Gastroesophageal sphincter (tissue), 4 donors: ENCODE measurements at regions not wholly inside any gene's neighbourhood (a gene's known extent, or its start where the extent isn't known, plus 50 kb on each side); places are given as distances from the start of the nearest gene placed in this dataset.

Experiments
- ATAC-seq: fragments of 150-250 bp; one replicate; pipeline ENCODE4 v1.9.1; 2016; ENCODE audit warnings: mild to moderate bottlenecking, moderate library complexity
- H3K27ac ChIP-seq, 4 donors: fragments of 200-600 bp; sonication (generic) in 3 of 4; 1 replicate in 3 of 4; 2 replicates in 1 of 4; pipeline ENCODE4 v1.5.1; 2016 to 2019
- H3K27me3 ChIP-seq: fragments of 200-600 bp; sonication (generic); one replicate; pipeline ENCODE4 v1.5.1; 2019
- H3K36me3 ChIP-seq, 2 donors: fragments of 200-600 bp; sonication (generic); one replicate each; pipeline ENCODE4 v1.5.1; 2019; ENCODE audit warnings: control low read depth in 1 of 2
- H3K4me1 ChIP-seq, 3 donors: fragments of 200-600 bp; sonication (generic); 1 replicate in 2 of 3; 2 replicates in 1 of 3; pipeline ENCODE4 v1.5.1; 2016 to 2019; ENCODE audit warnings: control low read depth in 2 of 3
- H3K4me3 ChIP-seq, 2 donors: fragments of 200-600 bp; sonication (generic); one replicate each; pipeline ENCODE4 v1.5.1; 2019; ENCODE audit warnings: mild to moderate bottlenecking in 1 of 2, moderate library complexity in 1 of 2
- H3K9me3 ChIP-seq, 3 donors: fragments of 200-600 bp; sonication (generic); one replicate each; pipeline ENCODE4 v1.5.1; 2017 to 2019; ENCODE audit warnings: control low read depth in 2 of 3
- EP300 ChIP-seq: sonication (generic); formaldehyde crosslinking; IDR thresholded peaks from one replicate; pipeline ENCODE4 v1.6.1; 2017; ENCODE audit warnings: antibody characterized with exemption, mild to moderate bottlenecking
- POLR2A ChIP-seq, 2 donors: fragments of 450-650 bp; IDR thresholded peaks; one replicate each; pipeline ENCODE4 v1.6.1; 2017; ENCODE audit warnings: antibody characterized with exemption in 2 of 2, mild to moderate bottlenecking in 2 of 2, moderate library complexity in 1 of 2
- POLR2AphosphoS5 ChIP-seq: sonication (generic); formaldehyde crosslinking; IDR thresholded peaks from one replicate; pipeline ENCODE4 v1.6.1; 2017; ENCODE audit warnings: antibody characterized with exemption
- whole genome bisulfite sequencing, 2 donors: methylation state at CpG; one replicate each; pipeline ENCODE4 v1.1.5; 2018; ENCODE audit warnings: low coverage in 1 of 2; 5-methylcytosine and 5-hydroxymethylcytosine counted together
- TF ChIP-seq, protein P1 (sequence below), 4 experiments: fragments of 200-600 bp in 2 of 4; fragments of 450-650 bp in 2 of 4; sonication (generic) in 1 of 4; IDR thresholded peaks; one replicate each; pipeline ENCODE4 v1.5.1; 2017 to 2019; ENCODE audit warnings: antibody characterized with exemption in 4 of 4, mild to moderate bottlenecking in 2 of 4, moderate library complexity in 2 of 4

DNA sequence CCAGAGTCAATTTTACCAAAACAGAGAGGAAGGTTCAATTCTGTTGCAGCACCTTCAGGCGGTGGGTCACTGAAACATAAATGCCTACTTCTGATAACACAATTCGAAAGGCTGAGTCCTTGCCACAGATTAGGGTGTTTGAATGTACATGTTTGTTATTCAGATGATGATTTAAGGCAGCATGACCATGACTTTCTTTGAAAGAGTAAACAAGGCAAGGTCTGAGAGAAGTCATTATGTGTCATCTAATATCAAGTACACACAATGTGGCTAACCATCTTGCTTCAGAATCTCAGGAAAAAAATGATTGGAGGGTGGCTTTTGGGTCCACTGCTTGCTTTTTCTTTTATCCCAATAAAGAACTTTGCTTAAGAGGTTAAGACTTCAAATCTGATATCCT, 457.5 kb downstream of the TAF11L14 start:
- no peaks in the 10 kb centered on the region for H3K9me3 ChIP-seq
- no peaks in the 10 kb centered on the region for H3K27me3 ChIP-seq
- WGBS, 2 donors = 66 to 87% methylated on average over 2 of the region's 2 CpGs
- TF ChIP-seq EP300 = no peak
- TF ChIP-seq, protein P1, sequence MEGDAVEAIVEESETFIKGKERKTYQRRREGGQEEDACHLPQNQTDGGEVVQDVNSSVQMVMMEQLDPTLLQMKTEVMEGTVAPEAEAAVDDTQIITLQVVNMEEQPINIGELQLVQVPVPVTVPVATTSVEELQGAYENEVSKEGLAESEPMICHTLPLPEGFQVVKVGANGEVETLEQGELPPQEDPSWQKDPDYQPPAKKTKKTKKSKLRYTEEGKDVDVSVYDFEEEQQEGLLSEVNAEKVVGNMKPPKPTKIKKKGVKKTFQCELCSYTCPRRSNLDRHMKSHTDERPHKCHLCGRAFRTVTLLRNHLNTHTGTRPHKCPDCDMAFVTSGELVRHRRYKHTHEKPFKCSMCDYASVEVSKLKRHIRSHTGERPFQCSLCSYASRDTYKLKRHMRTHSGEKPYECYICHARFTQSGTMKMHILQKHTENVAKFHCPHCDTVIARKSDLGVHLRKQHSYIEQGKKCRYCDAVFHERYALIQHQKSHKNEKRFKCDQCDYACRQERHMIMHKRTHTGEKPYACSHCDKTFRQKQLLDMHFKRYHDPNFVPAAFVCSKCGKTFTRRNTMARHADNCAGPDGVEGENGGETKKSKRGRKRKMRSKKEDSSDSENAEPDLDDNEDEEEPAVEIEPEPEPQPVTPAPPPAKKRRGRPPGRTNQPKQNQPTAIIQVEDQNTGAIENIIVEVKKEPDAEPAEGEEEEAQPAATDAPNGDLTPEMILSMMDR (IDR thresholded peaks at IDR 0.05) = no peak
- no peak for TF ChIP-seq POLR2A (IDR thresholded peaks at IDR 0.05)
- no peak for TF ChIP-seq POLR2AphosphoS5
- H3K4me3 ChIP-seq = no peak overlapping the region
- H3K36me3 ChIP-seq = no peaks in the 10 kb centered on the region
- no peak overlapping the region for H3K27ac ChIP-seq
- ATAC-seq = no peak
- no peaks in the 10 kb centered on the region for H3K4me1 ChIP-seq

DNA sequence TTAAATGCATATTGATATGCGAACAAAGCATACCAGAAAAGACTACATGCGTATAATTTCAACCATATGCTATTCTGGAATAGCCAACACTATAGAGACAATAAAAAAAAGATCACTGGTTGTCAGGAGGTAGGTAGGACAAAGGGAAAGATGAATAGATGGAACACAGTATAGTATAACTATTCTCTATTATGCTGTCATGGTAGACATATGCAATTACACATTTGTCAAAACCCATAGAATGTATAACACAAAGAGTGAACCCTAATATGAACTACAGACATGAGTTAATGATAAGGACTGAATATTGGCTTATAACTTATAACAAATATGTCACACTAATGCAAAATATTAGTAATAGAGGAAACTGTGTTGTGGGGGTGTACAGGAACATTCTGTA, 460.8 kb downstream of the TAF11L14 start:
- Histone ChIP-seq H3K4me1 (no peaks in the 10 kb centered on the region), H3K9me3 (no peaks in the 10 kb centered on the region), H3K4me3 (no peak overlapping the region), H3K36me3 (no peaks in the 10 kb centered on the region), H3K27ac (no peak overlapping the region), H3K27me3 (no peaks in the 10 kb centered on the region)
- 89 to 96% methylated on average over 2 of the region's 2 CpGs for WGBS, 2 donors
- ATAC-seq = no peak
- TF ChIP-seq, protein P1 (IDR thresholded peaks at IDR 0.05) = no peak
- TF ChIP-seq POLR2A (IDR thresholded peaks at IDR 0.05) = no peak
- no peak for TF ChIP-seq POLR2AphosphoS5
- TF ChIP-seq EP300 = no peak

DNA sequence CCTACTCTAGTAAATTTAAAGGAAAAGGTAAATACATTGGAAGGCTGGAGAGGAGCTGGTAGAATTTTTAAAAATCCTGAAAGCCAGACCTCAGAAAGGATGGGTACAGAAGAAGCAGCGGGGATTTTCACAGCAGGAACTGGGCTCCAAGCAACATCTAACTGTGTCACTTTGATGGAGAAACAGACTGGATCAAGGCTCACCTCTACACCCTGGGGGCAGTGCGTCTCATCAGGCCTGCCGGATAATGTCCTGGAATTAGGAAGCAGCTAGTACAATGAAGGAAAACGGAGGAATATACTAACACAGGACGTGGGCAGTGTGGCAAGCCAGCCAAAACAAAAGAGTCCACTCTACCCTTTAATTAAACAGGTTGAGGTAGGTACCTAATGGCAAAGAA, 463.6 kb downstream of the TAF11L14 start:
- Histone ChIP-seq H3K36me3 (no peaks in the 10 kb centered on the region), H3K4me3 (no peak overlapping the region), H3K27me3 (no peaks in the 10 kb centered on the region), H3K27ac (no peak overlapping the region), H3K4me1 (no peaks in the 10 kb centered on the region), H3K9me3 (no peaks in the 10 kb centered on the region)
- TF ChIP-seq EP300 (no peak), POLR2AphosphoS5 (no peak), POLR2A (IDR thresholded peaks at IDR 0.05) (no peak)
- TF ChIP-seq, protein P1 (IDR thresholded peaks at IDR 0.05) = no peak
- 43% methylated on average over 4 of the region's 5 CpGs; no CpG with 5 or more reads in 1 of the 2 donors for WGBS, 2 donors
- ATAC-seq = no peak

DNA sequence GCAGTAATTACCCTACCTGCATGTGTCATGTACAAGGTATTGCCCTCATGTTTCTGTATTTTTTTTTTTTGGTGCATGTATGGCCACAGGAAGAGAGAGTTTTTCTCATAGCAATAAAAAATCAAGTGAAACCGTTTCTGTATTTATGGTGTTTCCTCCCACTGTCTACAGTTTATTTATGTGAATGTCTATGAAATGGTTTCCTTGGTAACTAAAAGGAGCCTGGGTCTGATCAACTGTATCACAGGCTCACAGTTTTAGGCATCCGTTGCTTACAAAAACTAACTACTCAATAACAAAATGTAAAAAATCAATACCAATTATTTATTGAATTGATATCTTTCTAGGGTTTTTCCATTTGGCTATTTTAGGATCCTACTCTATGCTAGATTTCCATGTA, 464.4 kb downstream of the TAF11L14 start:
- no peaks in the 10 kb centered on the region for H3K27me3 ChIP-seq
- TF ChIP-seq, protein P1 (IDR thresholded peaks at IDR 0.05) = no peak
- TF ChIP-seq EP300 (no peak), POLR2AphosphoS5 (no peak), POLR2A (IDR thresholded peaks at IDR 0.05) (no peak)
- 12 to 32% methylated on average over 2 of the region's 2 CpGs for WGBS, 2 donors
- no peak overlapping the region for H3K27ac ChIP-seq
- no peaks in the 10 kb centered on the region for H3K9me3 ChIP-seq
- no peaks in the 10 kb centered on the region for H3K36me3 ChIP-seq
- no peak for ATAC-seq
- H3K4me1 ChIP-seq = no peaks in the 10 kb centered on the region
- H3K4me3 ChIP-seq = no peak overlapping the region

DNA sequence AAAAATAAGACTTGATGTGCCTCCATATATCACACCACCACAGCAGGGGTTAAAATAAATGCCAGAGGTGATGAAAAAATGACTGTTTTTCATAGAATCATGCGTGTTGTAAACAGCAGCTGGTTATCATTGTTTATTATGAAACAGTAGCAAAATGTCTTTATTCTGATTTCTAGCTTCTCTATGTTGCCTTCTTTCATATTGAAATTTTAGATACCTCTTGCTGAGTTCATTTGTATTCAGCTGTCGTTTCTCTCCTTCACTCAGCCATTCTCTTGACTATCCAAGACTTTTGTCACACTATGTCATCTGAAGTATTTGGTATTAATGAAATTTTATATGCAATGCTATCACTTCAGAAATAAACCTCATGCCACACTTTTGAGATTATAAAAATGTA, 465.0 kb downstream of the TAF11L14 start:
- 6 to 31% methylated on average over 2 of the region's 2 CpGs for WGBS, 2 donors
- H3K4me1 ChIP-seq = no peaks in the 10 kb centered on the region

More for the DNA sequence above, 465.0 kb downstream of the TAF11L14 start:
- ATAC-seq = no peak
- TF ChIP-seq EP300 (no peak), POLR2A (IDR thresholded peaks at IDR 0.05) (no peak), POLR2AphosphoS5 (no peak)
- TF ChIP-seq, protein P1 (IDR thresholded peaks at IDR 0.05) = no peak
- H3K27me3 ChIP-seq = no peaks in the 10 kb centered on the region
- no peak overlapping the region for H3K4me3 ChIP-seq
- H3K9me3 ChIP-seq = no peaks in the 10 kb centered on the region
- H3K27ac ChIP-seq = no peak overlapping the region
- no peaks in the 10 kb centered on the region for H3K36me3 ChIP-seq
